ENCODE measurements at regions not wholly inside any gene's neighbourhood (a gene's known extent, or its start where the extent isn't known, plus 50 kb on each side); places are given as distances from the start of the nearest gene placed in this dataset.

DNA sequence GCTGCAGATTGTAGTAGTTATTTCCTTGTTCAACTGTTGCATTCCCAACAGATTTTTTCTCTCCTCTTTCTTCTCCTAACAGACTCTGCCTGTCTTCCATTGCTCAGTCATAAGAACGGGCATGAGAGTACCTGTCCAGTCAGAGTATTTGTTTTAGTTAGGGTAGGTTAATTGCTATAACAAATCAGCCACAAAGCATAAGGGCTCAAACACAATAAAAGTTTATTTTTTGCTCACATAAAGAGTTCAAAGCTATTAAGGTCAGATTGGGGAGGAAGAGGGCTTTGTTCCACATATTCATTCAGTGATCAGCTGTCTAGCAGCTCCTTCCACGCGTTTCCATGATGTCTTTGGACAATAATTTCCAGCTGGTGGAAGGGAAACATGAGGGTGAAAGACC lies 92.8 kb upstream of the PLXNC1 start:
- Histone ChIP-seq H3K9ac (ENCODE audit: extremely low read depth, insufficient read length, low read length) (no peak overlapping the region), H4K8ac (replicated peaks; ENCODE audit: insufficient read length, low read depth, low read length) (no peak overlapping the region), H2BK15ac (ENCODE audit: low read depth, low read length) (no peak overlapping the region), H2BK12ac (ENCODE audit: insufficient read length, low read depth, low read length) (no peak overlapping the region), H4K91ac (ENCODE audit: insufficient read length, low read depth, low read length) (no peak overlapping the region), H3K79me1 (ENCODE audit: insufficient read depth, low read depth, low read length, poor library complexity, severe bottlenecking) (no peaks in the 10 kb centered on the region), H3K23me2 (ENCODE audit: insufficient read length, low read depth, low read length, poor library complexity, severe bottlenecking) (no peaks in the 10 kb centered on the region), H3K27ac (ENCODE audit: insufficient read length, low read depth, low read length) (no peak overlapping the region), H3K4me2 (ENCODE audit: insufficient read depth, insufficient read length, low read length) (no peak overlapping the region), H3K23ac (ENCODE audit: insufficient read length, low read depth, low read length) (no peak overlapping the region), H3K18ac (ENCODE audit: insufficient read length, low read depth, low read length) (no peak overlapping the region), H3K14ac (ENCODE audit: insufficient read depth, low read length) (no peak overlapping the region), H3K4me1 (ENCODE audit: insufficient read depth, low read length) (no peaks in the 10 kb centered on the region), H4K5ac (ENCODE audit: insufficient read length, low read depth, low read length) (no peak overlapping the region), H3K9me3 (ENCODE audit: control insufficient read depth, low read depth, low read length) (no peaks in the 10 kb centered on the region), H3K4ac (ENCODE audit: low read depth, low read length) (no peak overlapping the region), H2AK5ac (ENCODE audit: insufficient read length, low read length) (no peak overlapping the region), H2BK120ac (ENCODE audit: low read depth, low read length, poor library complexity, severe bottlenecking) (no peak overlapping the region), H3K79me2 (ENCODE audit: insufficient read depth, low read length) (no peaks in the 10 kb centered on the region), H3T11ph (ENCODE audit: low read length) (no peak overlapping the region), H2BK5ac (ENCODE audit: insufficient read length, low read length) (no peak overlapping the region), H3K27me3 (ENCODE audit: insufficient read depth, low read length) (no peaks in the 10 kb centered on the region), H4K20me1 (ENCODE audit: control insufficient read depth, insufficient read depth, insufficient read length) (no peaks in the 10 kb centered on the region), H2BK20ac (ENCODE audit: low read depth, low read length, poor library complexity, severe bottlenecking) (no peak overlapping the region), H3K56ac (ENCODE audit: insufficient read length, low read depth, low read length) (no peak overlapping the region), H2AFZ (ENCODE audit: low read length) (no peak overlapping the region)
- Mint-ChIP-seq H3K27ac (no peak overlapping the region), H3K4me3 (no peak overlapping the region), H3K27me3 (ENCODE audit: low read depth) (peaks cover 3% of the 10 kb centered on the region; the same call in 1 of the 2 replicates), H3K4me1 (peaks cover 12% of the 10 kb centered on the region in 2 experiments), H3K36me3 (ENCODE audit: insufficient read depth in 1 of 3, low read depth in 3 of 3) (peaks cover 0 to 12% (median 3%) of the 10 kb centered on the region in 3 experiments; a peak in 2 of 7 replicates), H3K9me3 (peaks cover 12 to 15% of the 10 kb centered on the region in 2 experiments)
- no peak for DNase-seq
- WGBS (ENCODE audit: extremely low coverage, insufficient read length, low lambda C conversion rate): no CpG with 5 or more reads among the region's 3 CpGs
- TF ChIP-seq, protein P1, sequence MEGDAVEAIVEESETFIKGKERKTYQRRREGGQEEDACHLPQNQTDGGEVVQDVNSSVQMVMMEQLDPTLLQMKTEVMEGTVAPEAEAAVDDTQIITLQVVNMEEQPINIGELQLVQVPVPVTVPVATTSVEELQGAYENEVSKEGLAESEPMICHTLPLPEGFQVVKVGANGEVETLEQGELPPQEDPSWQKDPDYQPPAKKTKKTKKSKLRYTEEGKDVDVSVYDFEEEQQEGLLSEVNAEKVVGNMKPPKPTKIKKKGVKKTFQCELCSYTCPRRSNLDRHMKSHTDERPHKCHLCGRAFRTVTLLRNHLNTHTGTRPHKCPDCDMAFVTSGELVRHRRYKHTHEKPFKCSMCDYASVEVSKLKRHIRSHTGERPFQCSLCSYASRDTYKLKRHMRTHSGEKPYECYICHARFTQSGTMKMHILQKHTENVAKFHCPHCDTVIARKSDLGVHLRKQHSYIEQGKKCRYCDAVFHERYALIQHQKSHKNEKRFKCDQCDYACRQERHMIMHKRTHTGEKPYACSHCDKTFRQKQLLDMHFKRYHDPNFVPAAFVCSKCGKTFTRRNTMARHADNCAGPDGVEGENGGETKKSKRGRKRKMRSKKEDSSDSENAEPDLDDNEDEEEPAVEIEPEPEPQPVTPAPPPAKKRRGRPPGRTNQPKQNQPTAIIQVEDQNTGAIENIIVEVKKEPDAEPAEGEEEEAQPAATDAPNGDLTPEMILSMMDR (conservative IDR thresholded peaks at IDR 0.05): no peak

Data from H9 (cell line).